GM18517 (cell line): ENCODE measurements at regions not wholly inside any gene's neighbourhood (a gene's known extent, or its start where the extent isn't known, plus 50 kb on each side); places are given as distances from the start of the nearest gene placed in this dataset.
"Not testable (repeated sequence)": the region's sequence is repeated elsewhere in the genome, so short reads cannot be mapped to it uniquely, and the experiment has no call there.

Experiments
- ATAC-seq: cut with Tn5 transposase; IDR thresholded peaks from one replicate; pipeline ENCODE4 v1.9.1; 2021; ENCODE audit warnings: mild to moderate bottlenecking, moderate library complexity; ENCODE audit not compliant: unreplicated experiment

DNA sequence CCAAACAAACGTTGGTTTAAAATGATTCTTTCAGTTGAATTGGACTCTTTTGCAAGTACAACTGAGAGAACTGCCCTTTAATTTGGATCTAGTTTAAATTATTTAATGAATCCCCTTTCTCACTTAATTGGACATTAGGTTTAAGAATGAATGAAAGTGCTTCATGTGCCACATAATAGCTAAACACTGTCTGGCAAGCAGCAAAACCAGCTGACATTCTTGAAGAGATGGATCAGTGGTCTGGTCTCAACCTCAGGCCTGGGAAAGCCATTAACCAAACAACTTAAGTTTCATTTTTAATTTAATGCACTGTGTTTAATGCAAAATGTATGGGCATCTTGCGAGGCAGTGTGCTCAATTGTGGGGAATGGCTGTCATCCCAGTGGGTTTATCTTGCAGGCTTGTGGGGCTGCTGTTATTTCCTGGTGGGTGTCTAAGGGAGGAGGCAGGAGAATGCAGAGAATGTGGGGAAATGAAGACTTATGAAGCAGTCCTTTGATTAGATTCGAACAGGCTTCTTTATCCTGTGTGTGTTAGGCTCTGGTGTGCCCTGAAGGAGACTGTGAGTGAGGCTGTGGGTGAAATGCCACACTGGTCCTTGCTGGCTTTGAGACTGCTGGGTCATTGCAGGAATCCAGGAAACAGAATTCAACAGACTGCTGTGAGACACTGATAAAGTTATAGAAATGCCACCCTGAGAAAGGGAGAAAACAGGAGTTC lies 144.1 kb upstream of the PELI2 start:
- ATAC-seq = no peak

DNA sequence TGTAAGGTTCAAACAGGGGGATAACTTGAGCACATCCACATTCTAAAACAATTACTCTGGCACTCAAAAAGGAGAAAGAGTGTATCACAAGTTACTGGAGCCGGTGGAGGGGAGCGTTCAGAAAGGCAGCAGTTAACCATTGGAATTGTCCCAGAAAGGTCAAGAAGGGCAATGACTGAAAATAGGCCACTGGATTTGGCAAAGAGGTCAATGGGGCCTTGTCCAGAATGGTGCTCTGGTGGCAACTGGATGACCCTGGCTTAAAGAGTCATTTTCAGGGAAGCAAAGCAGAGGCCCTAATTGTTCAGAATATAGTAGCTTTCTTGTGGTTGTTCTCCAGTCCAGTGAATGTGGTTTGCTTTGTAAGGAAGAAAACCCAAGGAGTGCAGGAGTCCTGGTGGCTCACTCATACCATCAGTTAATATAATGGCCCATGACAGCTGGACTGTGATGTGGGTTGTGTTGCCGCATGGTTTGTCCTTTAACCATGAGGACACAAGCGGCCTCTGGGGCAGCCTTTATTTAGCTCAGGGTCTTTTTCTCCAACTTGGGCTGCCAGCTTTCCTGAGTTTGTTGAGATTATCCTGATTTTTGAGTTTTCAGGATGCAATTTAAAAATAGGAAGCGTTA lies 142.8 kb upstream of the PELI2 start:
- no peak for ATAC-seq

DNA sequence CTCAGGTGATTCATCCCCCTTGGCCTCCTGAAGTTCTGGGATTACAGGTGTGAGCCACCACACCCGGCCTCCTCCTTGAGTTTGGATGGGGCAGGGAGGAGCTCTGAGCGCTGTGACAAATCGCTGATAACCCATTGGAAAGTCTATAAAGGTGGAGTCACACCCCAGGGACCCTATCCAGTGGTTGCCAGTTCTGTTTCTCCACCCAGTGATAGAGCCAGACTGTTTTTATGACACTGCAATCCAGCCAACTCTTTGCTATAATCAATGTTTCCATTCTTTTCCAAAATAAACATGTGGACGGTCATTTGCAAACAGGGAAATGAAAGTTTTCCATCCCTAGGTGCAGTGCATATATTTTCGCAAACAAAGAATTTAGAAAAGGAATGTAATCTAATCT lies 142.0 kb upstream of the PELI2 start:
- ATAC-seq = no peak

DNA sequence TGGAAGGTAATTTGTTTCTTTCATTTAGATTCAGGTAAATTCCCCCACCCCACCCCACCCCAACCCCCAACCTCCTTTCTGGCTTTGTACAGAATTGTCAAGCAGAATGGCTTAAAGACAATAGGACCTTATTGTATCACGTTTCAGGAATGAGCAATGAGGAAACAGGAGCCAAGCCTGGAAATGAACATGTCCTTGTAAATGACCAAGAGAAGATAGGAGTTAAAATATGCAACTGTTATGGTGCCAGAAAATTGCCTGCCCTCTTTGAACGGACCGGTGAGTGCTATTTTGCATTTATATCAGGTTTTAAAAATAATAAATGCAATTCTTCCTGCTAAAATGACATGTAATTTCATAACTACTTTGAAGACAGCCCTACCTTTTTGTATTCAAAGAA lies 141.6 kb upstream of the PELI2 start:
- ATAC-seq = no peak

DNA sequence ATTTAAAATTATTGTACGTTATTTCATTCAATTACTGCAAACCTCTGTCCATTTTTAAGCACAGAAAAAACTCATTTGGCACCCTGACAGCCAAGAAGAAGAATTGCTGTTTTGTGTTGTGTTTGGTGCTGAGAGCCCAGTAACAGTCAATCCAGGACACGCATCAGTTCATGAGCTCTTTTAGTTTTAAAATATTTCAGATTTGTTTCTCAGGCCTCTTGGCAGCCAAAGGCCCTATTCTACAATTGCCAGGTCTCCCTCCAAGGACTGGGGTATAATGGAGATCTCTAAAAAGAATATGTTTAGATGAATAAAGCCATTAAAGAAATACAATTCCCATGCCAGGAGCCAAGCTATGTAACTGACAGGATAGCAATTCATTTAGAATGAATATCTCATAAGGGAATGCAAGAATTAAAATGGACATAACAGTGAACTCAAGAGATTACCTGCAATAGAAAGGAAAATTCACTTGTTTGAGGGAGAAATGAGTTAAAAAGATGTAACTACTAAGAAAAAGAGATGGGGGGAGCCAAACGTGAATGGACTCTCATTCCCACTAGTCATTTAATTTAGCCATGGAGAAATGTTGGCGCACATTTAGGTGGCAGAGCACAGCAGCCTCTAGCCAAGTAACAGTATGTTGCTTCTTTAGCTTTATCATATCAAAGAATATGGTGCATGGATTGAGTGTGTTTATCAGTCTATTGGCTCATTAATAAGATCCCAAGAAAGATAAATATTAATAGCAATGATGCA lies 140.6 kb upstream of the PELI2 start:
- ATAC-seq = no peak

DNA sequence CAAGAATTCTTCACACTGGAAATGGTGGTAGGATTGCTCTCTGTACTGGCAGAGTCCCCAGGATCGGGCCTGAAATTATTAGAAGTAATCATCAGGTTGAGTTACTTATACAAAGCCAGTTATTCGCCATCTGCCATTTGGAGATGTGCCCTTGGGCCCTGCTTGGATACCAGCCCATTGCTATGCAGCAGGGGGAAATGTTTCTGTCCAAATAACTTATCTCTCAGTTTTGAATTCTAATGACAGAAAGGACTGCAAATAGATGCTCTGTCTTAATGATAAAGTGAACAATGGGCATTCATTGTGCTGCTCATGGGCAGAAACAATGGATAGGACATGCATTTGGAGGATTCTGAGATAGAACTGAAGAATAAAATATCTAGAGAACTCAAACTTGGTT lies 139.1 kb upstream of the PELI2 start:
- ATAC-seq = no peak

DNA sequence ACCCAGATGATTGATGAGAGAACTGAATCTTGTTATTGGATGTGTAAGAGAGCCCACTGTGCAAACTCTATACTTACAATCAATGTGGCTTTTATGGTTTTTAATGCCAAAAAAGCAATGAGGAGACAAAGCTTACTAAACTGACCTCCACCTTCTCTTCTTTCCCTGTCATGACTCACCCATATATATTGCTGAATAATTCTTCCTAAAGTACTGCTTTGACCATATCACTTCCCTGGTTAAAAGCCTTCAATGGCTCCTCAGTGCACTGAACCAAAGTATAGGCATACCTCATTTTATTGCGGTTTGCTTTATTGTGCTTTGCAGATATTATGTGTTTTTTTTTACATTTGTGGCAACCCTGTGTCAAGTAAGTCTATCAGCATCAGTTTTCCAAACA lies 138.4 kb upstream of the PELI2 start:
- ATAC-seq = no peak

DNA sequence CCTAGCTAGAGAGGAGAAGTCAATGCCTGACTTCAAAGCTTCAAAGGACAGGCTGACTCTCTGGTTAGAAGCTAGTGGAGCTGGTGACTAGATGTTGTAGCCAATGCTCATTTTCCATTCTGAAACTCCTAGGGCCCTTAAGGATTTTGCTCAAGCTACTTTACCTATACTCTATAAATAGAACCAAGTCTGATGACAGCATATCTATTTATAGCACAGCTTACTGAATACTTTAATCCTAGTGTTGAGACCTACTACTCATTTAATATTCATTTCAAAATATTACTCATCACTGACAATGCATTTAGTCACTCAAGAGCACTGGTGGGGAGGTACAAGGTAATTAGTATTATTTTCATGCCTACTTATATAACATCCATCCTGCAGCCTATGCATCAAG lies 137.2 kb upstream of the PELI2 start:
- ATAC-seq = no peak

DNA sequence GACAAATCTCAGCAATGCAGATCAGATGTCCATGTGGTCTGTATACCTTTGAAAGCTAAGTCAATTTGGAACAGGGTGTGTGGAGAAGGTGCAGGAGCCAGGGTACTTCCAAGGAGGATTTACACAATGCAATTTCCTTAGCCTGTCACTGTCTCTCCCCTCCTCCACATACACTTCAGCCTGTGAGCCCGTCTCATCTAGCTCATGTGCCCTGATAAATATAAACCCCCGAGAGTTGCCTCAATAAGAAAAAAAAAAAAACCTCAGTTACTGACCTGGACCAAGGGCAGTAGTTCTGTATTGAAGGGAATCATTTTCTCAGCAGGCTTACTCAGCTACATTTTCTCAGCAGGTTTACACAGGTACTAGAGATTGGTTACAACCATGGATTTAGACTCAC lies 132.1 kb upstream of the PELI2 start:
- no peak for ATAC-seq

DNA sequence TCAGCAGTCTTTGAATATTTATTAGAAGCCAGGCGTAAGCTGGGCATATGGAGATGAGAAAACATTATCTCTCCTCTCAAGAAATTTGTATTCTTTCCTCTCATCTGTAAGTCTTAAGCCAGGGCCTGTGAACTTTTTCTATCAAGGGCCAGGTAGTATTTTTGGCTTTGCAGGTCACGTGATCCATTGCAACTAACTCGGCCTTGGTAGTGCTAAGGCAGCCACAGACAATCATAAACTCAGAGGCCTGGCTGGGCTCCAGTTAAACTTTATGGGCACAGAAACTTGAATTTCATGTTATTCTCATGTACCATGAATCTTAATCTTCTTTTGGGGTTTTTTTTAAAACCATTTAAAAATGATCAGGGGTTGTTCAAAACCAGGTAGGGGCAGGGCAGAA lies 117.4 kb upstream of the PELI2 start:
- ATAC-seq = no peak

DNA sequence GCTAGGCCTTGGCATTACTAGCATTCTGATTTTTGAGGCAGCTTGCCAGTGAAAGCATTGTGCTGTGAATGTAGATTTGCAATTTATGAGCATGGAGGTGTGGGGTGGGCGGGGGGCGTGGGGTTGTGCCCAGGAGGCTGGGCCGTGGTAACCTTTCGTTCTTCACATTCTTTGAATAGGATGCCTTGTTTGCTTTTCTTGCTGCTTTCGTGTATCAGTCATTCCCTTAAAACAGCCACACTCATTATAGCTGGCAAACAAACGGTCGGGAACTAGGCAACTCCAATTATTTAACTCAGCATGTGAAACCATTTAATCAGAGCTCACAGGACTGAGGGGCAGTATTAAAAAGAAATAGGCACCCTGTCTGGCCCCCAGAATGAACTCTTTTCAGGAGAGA lies 115.9 kb upstream of the PELI2 start:
- no peak for ATAC-seq

DNA sequence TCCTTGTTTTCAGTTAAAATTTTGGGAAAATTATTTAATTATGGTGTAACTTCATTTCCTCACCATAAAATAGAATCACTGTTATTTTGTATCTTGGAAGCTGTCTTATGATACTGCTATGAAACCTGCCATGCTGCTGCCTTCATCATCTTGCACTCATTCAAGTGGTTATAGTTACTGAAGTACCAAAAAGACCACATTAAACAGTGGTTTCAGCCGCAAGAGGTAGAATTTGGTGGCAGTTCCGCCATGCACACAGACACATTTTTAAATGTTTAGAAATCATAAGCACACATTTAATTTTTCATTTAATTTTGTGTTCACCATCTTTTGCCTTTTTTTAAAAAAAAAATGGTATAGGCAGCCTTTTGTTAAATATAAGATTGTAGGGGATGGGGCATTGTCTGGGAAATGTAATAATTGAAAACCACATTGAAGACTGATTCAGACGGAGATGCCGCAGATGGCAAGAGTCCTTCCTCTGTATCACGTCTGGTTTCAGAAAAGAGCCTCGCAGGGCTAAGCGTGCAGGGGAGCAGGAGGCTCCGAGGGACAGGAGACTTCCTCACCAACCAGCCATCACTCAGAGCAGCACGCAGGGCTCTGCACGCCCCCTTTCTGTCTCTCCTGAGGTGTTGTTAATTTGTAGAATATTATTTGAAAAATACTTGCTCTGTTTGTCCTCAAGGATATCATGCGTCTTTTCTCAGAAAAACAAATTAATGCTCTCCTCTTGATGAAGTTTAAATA lies 115.2 kb upstream of the PELI2 start:
- peak; percentile 62 for ATAC-seq

DNA sequence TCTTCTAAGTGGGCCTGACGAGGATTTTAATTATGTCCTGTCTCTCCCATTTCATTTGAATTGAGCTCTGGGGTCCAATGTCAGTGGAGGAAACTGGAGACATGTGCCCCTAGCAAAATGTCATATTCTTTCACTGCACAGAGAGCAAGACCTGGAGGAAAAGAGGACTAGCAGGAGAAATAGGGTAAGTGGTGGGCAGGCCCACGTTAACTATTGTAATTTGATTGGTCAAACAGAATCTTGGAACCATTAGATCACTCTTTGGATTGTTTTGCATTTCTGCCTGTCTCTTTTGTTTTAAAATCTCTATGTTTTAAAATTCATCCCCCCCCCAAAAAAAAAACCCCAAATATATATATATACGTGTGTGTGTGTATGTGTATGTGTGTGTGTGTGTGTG lies 113.9 kb upstream of the PELI2 start:
- ATAC-seq = no peak

DNA sequence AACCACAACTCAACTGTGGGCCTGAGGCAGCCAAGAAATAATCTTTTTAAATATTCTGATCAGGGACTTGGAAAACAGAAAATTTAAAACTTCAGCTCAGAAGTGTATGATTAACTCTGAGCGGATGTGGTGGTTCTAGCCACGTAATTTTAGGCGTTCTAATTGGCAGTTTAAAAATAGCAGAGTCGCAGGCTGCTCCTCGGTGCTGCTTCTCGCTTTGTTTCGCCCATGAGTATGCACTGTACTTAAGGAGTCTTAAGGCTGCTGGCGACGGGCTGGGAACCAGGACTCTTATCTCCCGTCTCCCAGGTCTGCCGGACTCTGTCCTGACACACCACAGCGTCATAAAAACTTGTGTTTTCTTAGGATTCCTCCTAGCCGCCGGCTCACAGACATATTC lies 113.4 kb upstream of the PELI2 start:
- ATAC-seq = peak; percentile 94

DNA sequence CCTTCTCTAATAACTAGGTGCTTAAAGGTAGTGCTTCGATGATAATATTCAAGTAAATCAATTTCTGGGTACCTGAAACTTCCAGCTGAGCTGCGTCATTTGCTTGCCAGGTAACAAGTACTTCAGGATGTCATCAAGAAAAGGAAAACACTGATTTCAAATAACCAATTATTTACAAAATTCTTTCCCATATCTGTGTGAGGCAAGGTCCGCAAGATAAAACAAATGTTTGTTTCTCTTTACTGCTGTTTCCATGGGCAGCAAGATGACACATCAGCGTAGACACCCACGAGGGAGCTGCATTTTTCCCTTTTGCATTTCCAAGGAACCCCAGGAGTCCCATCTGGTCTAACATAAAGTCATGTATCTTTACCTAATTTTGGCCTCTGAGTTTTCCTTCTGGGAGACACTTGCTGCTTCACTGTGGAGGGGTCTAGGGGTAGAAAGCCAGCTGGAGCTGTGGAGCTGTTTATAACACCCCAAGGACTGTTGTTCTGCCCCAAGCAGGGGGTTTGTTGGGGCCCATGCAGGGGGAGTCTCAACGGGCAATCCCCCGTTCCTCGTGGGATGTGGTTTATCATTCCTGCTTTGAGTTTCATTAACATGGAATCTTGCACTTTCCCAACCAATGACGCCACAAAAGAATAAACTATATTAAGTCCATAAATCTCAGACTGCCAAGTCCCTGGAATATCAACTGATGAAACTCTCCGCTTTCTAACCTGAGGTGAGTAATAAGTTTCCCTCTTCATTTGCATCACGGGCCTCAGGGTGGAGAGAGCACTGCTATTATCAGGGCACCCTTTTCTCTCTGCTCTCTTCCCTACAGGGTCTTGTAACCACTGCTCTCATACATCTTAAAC lies 112.8 kb upstream of the PELI2 start:
- peak; percentile 13 for ATAC-seq

DNA sequence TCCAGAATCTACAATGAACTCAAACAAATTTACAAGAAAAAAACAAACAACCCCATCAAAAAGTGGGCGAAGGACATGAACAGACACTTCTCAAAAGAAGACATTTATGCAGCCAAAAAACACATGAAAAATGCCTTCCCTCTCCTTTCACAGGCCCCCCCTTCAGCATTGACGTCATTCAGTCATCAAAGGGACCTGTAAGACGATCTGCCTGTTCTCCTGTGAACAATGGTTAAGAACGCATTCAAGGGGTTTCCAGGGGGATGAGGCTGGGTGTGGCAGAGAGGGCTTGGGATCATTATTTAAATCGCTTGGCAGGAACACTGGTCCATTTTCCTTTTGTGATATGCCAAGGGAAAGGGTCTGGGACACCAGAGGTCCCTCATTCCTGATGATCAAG lies 110.7 kb upstream of the PELI2 start:
- ATAC-seq = not testable (repeated sequence)

DNA sequence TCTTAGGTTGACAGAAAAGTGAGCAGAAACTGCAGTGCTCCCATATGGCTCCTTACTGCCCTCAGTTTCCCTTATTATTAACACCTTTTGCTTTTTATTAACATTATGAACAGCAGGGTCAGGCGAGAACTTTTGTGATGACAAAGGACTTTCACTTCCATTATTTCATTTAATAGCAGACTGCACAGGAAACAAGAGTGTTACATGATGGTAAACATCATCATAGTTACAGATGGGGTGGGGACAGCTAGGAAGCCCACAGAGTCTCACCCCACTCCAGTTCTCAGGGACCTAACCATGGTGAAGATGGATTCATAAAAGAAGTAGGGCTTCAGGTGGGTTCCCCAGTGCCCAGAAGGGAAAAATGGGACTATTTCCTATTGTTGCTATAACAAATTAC lies 110.1 kb upstream of the PELI2 start:
- ATAC-seq = no peak

DNA sequence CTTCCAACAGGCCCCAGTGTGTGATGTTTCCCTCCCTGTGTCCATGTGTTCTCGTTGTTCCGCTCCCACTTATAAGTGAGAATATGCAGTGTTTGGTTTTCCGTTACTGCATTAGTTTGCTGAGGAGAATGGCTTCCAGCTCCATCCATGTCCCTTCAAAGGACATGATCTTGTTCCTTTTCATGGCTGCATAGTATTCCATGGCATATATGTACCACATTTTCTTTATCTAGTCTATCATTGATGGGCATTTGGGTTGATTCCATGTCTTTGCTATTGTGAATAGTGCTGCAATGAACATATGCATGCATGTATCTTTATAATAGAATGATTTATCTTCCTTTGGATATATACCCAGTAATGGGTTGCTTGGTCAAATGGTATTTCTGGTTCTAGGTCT lies 109.5 kb upstream of the PELI2 start:
- ATAC-seq = not testable (repeated sequence)

DNA sequence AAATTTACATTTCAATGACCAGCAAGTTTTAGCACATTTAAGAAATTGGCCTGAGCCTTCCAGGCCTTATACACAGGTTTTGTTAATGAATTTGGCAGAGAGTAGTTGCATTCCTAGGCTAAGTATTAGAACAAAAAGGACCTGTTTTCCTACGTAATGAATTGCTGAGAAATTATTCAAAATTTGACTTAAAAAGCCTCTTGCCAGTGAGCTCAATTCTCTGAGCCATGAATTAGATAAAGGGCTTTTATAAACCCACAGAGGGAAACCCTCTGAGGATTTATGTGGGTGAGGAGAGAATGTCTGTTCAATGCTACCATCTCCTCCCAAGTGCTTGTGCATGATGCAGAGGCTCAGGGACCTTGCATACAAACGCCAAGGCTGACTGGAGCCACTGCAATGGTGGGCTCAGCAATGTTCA lies 94.5 kb upstream of the PELI2 start:
- no peak for ATAC-seq

DNA sequence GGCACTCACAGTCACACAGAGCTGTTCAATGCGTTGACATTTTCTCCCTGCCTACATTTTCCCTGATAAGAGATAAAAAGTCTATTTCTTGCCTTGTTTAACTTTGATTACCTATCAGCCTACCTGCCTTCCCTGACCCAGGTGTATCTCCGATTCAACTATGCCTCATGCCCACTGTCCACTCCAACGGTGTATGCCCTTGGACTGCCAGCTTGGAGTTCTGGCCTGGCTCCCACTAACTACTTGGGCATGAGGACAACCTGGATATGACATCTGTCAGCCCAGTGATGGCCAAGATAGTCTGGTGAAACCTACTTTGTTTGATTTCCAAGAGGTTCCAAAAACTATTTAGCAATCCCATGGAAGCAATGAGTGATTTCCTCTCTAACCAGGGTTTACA lies 93.0 kb upstream of the PELI2 start:
- ATAC-seq = no peak

DNA sequence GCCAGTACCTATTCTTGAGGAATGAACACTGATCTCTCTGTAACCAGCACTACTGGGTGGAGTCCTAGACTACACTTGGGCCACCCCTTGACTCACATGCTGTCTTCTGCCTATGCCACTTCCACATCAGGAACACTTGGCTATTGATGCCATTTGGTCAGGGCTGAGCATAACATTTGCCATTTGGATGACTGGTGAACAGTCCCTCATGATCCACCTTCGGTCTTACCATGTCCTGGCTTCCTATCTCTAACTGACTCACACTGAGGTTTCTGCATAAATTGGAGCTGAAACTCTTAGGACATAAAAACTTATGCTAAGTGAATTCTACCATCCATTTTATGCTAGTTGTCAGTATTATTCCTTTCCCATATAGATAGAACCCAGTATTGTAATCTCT lies 91.7 kb upstream of the PELI2 start:
- ATAC-seq = no peak
